LNCAP (cell line): ENCODE measurements at regions not wholly inside any gene's neighbourhood (a gene's known extent, or its start where the extent isn't known, plus 50 kb on each side); places are given as distances from the start of the nearest gene placed in this dataset.

Source experiments
- TF ChIP-seq, protein P1 (sequence below): fragments of 450-650 bp; IDR thresholded peaks from 2 replicates; pipeline ENCODE4 v1.5.1; 2017; ENCODE audit warnings: mild to moderate bottlenecking

DNA sequence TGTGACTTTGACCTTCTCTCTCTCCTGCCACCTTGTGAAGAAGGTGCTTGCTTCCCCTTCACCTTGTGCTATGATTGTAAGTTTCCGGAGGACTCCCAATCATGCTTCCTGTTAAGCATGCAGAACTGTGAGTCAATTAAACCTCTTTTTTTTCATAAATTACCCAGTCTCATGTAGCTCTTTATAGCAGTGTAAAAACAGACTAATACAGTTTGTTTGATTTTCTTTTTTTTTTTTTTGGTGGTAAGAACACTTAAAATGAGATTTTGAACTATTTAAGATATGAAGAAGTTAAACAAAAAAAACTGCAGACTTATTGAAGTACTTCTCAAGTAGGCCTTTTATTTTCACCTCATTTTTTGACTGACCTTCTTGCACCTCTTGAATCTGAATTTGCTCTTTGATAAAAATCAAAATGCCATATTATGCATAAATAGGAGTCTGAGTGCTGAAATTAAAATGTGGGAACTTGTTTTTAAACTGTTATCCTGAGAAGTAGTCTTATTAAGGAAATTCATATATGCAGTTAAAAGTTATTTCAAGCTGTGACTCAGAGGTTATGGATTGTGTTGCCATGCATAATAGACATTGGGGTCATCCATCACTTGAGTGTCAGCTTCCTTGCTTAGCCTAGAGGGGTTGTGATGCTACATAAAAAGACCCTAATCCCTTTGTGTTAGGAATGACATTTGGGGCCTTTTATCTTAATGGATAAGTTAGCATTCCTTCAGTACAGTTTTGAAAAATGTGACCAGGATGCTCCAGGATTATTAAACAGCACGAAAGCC is 447.9 kb upstream of the FKBP1C start:
- TF ChIP-seq, protein P1, sequence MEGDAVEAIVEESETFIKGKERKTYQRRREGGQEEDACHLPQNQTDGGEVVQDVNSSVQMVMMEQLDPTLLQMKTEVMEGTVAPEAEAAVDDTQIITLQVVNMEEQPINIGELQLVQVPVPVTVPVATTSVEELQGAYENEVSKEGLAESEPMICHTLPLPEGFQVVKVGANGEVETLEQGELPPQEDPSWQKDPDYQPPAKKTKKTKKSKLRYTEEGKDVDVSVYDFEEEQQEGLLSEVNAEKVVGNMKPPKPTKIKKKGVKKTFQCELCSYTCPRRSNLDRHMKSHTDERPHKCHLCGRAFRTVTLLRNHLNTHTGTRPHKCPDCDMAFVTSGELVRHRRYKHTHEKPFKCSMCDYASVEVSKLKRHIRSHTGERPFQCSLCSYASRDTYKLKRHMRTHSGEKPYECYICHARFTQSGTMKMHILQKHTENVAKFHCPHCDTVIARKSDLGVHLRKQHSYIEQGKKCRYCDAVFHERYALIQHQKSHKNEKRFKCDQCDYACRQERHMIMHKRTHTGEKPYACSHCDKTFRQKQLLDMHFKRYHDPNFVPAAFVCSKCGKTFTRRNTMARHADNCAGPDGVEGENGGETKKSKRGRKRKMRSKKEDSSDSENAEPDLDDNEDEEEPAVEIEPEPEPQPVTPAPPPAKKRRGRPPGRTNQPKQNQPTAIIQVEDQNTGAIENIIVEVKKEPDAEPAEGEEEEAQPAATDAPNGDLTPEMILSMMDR, result no peak

DNA sequence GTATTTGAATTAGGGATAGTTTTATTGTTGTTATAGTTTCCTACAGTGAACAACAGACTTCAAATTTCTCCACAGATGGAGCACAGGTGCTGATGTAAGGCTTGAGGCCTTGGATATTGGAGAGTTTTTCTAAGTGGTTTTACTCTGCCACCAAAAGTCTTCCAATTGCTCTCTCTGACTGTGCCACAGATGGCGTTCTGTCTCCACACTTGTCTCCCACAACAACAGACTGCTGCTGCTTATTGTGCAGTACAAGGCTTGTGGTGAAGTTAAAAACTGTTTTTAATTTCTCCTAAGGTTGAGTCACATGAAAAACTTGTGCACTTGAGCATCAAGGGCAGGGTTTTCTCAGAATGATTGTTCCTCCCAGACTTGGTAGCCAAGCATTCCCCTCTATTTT is 460.9 kb upstream of the KHDRBS2 start:
- TF ChIP-seq, protein P1, result no peak

DNA sequence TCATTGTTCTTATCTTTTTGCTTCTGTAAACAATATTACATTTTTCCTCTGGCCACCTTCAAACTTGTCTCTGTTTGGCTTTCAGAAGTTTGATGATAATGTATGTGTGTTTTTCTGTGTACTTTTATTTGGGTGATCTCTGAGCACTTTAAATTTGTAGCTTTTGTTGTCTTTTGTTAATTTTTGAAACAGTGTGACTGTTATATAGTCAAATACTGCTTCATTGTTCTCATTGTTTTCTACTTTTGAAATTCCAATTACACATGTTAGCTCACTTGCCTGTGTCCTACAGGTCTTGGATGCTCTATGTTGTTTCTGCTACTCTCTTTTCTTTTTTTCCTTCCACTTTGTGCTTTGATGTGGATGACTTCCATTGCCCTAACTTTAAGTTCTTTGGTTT is 460.1 kb upstream of the KHDRBS2 start:
- TF ChIP-seq, protein P1, result no peak

DNA sequence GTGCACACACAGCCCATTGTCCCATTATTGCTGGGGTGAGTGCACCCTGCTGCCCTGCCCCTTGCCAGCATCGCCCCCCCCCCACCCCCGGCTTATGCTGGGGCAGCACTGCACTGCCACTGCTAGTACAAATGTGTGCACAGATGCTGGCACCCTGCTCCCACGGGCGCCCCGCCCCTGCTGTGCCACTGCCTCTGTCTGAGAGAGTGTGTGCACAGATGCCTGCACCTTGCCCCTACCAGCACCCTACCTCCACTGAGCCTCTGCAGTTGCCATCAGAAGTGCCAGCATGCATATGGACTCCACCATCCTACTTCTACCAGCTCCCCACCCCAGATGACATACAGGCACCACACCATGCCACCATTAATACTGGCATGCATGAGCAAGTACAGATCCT is 454.6 kb upstream of the KHDRBS2 start:
- TF ChIP-seq, protein P1, result no peak

DNA sequence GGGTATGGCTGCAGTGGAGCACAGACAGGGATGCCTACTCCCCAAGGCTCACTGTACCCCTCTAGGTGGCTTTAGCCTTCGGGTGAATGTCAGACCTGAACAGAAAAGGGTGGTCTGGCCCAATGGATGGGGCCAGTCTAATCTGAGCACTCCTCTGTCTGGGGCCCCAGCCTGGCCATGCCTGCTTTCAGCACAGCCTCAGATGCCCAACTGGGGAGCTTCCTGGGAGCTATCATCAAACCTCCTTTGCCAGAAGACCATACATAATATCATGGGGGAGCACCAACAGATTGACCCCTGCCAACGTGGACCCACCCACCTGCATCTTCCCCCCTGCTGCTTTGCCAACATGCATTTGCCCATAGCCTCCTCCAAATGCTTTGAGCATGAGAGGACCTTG is 454.1 kb upstream of the KHDRBS2 start:
- TF ChIP-seq, protein P1, result no peak

DNA sequence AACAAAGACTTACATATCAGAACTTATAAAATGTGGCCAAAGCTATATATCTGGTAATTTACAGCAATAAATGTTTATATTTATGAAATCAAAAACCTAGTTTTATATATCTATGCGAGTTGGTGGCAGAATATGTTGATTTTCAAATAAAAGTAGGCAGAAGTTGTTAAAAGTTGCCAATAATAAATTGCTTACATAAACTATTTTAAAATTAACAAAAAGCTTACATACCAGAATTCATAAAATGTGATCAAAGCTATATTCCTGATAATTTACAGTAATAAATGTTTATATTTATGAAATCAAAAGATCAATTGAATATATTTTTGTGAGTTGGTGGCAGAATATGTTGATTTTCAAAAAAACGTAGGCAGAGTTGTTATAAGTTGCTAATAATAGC is 451.8 kb upstream of the KHDRBS2 start:
- TF ChIP-seq, protein P1, result no peak

DNA sequence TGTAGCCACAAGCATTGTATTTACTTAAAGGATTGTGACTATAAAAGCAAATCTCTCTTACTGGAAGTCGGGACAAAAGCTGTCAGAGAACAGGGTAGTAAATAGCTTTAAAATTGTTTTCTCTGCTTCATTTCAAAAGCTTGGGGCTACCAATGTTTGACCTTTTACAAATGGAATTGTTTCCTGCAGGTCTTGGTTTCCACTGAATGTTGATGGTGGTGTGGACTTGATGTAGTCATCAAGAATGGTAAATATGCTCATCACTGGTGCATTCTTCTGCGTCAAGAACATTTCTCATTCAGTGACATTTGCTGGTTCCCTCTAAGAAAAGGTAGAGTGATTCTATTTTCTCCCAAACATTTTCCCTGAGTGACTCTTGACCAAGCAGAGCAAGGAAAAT is 435.4 kb upstream of the KHDRBS2 start:
- TF ChIP-seq, protein P1, result no peak

DNA sequence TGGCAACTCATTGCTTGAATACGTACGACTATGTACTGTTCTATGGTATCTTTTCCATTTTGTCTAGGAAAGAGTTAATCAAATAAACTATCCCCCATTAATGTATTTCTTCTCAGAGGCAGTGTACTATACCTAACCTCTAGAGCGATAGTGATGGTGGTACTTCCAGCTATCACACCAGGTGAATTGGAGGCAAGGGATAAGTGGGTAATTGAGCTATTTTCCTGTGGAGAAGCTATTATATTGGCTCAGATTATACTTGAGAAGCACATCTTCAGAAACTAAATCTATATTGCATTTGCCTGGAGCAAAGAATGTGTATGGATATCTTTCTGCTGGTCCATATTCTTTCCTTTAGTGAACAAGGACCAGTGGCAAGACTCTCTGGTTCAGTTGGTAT is 430.7 kb upstream of the KHDRBS2 start:
- TF ChIP-seq, protein P1, result no peak
